ENCODE measurements at regions not wholly inside any gene's neighbourhood (a gene's known extent, or its start where the extent isn't known, plus 50 kb on each side); places are given as distances from the start of the nearest gene placed in this dataset.

DNA sequence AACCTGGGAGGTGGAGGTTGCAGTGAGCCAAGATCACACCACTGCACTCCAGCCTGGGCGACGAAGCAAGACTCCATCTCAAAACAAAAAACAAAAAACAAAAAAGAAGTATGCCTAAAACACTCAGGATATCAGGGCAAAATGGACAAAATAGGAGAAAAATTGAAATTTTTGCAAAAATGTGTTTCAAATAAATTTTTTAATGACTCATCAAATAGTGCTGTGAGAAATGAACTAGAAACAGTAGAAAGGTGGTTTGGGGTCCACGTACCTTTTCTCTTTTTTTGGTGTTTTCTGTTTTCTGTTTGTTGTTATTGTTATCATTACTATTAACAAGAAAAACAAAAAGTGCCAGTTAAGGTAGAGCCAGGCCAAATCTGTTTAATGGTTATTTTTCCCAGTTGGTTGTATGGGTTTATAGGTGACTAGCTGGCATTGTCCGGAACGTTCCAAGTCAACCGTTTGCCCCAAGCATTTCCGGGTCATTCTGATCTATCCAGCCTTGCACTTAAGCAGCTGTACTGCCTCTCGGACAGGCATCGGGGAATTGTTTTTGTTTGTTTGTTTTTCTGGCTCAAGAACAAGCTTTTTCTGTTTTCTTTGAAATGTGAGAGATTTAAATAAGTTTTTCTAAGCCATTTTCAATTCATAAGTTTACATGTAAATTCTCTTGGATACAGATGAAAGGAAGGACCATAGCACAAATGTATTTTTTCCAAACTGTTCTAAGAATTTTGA is 157.0 kb upstream of the NEBL start:
- TF ChIP-seq CTCF (optimal IDR thresholded peaks at IDR 0.05 in 1 of 3, IDR thresholded peaks at IDR 0.05 in 1 of 3, conservative IDR thresholded peaks at IDR 0.05 in 1 of 3; ENCODE audit: extremely low read depth in 1 of 3, insufficient read depth in 2 of 3, low read length in 3 of 3) (no peak), EZH2 (IDR thresholded peaks at IDR 0.05; ENCODE audit: low read length) (no peak)

All from keratinocyte (primary cell).